ENCODE measurements at regions not wholly inside any gene's neighbourhood (a gene's known extent, or its start where the extent isn't known, plus 50 kb on each side); places are given as distances from the start of the nearest gene placed in this dataset.

GRCh38 chr16:79348521-79349306 is 251.8 kb downstream of the MAF start:
- Mint-ChIP-seq H3K4me1 (no peaks in the 10 kb centered on the region), H3K4me3 (no peak overlapping the region), H3K9me3 (no peaks in the 10 kb centered on the region), H3K36me3 (no peaks in the 10 kb centered on the region), H3K27me3 (peaks cover 2% of the 10 kb centered on the region), H3K27ac (no peak overlapping the region)

- Mint-ChIP-seq H3K9me3 (peaks cover 0 to 2% (median 0%) of the 10 kb centered on the region in 3 donors), H3K4me3 (no peak overlapping the region), H3K27me3 (peaks cover 2% of the 10 kb centered on the region), H3K36me3 (no peaks in the 10 kb centered on the region), H3K4me1 (no peaks in the 10 kb centered on the region), H3K27ac (no peak overlapping the region)
These were observed 253.3 kb downstream of the MAF start for GRCh38 chr16:79347277-79347676.

- Mint-ChIP-seq H3K27ac (no peak overlapping the region), H3K9me3 (peaks cover 0 to 6% (median 3%) of the 10 kb centered on the region in 3 donors), H3K4me3 (no peak overlapping the region), H3K4me1 (peaks cover 0 to 2% (median 0%) of the 10 kb centered on the region in 3 donors), H3K27me3 (peaks cover 3% of the 10 kb centered on the region), H3K36me3 (no peaks in the 10 kb centered on the region)
These were observed 260.7 kb downstream of the MAF start for GRCh38 chr16:79339863-79340262.

- H3K9me3 Mint-ChIP-seq, result peaks cover 0 to 6% (median 3%) of the 10 kb centered on the region in 3 donors
- H3K36me3 Mint-ChIP-seq, result no peaks in the 10 kb centered on the region
- H3K4me1 Mint-ChIP-seq, result peaks cover 0 to 2% (median 0%) of the 10 kb centered on the region in 3 donors
- H3K27ac Mint-ChIP-seq, result no peak overlapping the region
- H3K27me3 Mint-ChIP-seq, result peaks cover 6% of the 10 kb centered on the region
- H3K4me3 Mint-ChIP-seq, result no peak overlapping the region
These were observed 262.6 kb downstream of the MAF start for GRCh38 chr16:79337906-79338305.

GRCh38 chr16:79336437-79337229 is 263.9 kb downstream of the MAF start:
- Mint-ChIP-seq H3K9me3 (peaks cover 0 to 3% (median 3%) of the 10 kb centered on the region in 3 donors), H3K4me1 (peaks cover 0 to 2% (median 0%) of the 10 kb centered on the region in 3 donors), H3K36me3 (no peaks in the 10 kb centered on the region), H3K4me3 (no peak overlapping the region), H3K27ac (no peak overlapping the region), H3K27me3 (peaks cover 8% of the 10 kb centered on the region)

- H3K27ac Mint-ChIP-seq, result no peak overlapping the region
- peaks cover 0 to 3% (median under 1%) of the 10 kb centered on the region in 3 donors for H3K9me3 Mint-ChIP-seq
- no peak overlapping the region for H3K4me3 Mint-ChIP-seq
- no peaks in the 10 kb centered on the region for H3K36me3 Mint-ChIP-seq
- H3K27me3 Mint-ChIP-seq, result peaks cover 8% of the 10 kb centered on the region
- H3K4me1 Mint-ChIP-seq, result peaks cover under 1 to 6% (median 5%) of the 10 kb centered on the region in 3 donors
These were observed 266.4 kb downstream of the MAF start for GRCh38 chr16:79334127-79334526.

GRCh38 chr16:79331066-79331465 is 269.5 kb downstream of the MAF start:
- H3K4me3 Mint-ChIP-seq, result no peak overlapping the region
- H3K36me3 Mint-ChIP-seq, result no peaks in the 10 kb centered on the region
- peaks cover 3 to 10% (median 4%) of the 10 kb centered on the region in 3 donors for H3K4me1 Mint-ChIP-seq
- peaks cover 13% of the 10 kb centered on the region for H3K27me3 Mint-ChIP-seq
- no peaks in the 10 kb centered on the region for H3K9me3 Mint-ChIP-seq
- H3K27ac Mint-ChIP-seq, result no peak overlapping the region

- Mint-ChIP-seq H3K4me3 (no peak overlapping the region), H3K36me3 (no peaks in the 10 kb centered on the region), H3K27me3 (peaks cover 13% of the 10 kb centered on the region), H3K9me3 (no peaks in the 10 kb centered on the region), H3K4me1 (peaks cover 3 to 10% (median 4%) of the 10 kb centered on the region in 3 donors), H3K27ac (no peak overlapping the region)
These were observed 270.6 kb downstream of the MAF start for GRCh38 chr16:79329967-79330366.

- peaks cover 13% of the 10 kb centered on the region for H3K27me3 Mint-ChIP-seq
- H3K9me3 Mint-ChIP-seq, result no peaks in the 10 kb centered on the region
- H3K27ac Mint-ChIP-seq, result no peak overlapping the region
- peaks cover 3 to 10% (median 4%) of the 10 kb centered on the region in 3 donors for H3K4me1 Mint-ChIP-seq
- H3K36me3 Mint-ChIP-seq, result no peaks in the 10 kb centered on the region
- H3K4me3 Mint-ChIP-seq, result peak overlapping the region in 1 of 4 donors; percentile 30
These were observed 271.4 kb downstream of the MAF start for GRCh38 chr16:79329166-79329521.

GRCh38 chr16:79328402-79329165 is 272.0 kb downstream of the MAF start:
- Mint-ChIP-seq H3K4me1 (peaks cover 3 to 10% (median 4%) of the 10 kb centered on the region in 3 donors), H3K36me3 (no peaks in the 10 kb centered on the region), H3K9me3 (no peaks in the 10 kb centered on the region), H3K27ac (no peak overlapping the region), H3K4me3 (peak overlapping the region in 1 of 4 donors; percentile 30), H3K27me3 (peaks cover 13% of the 10 kb centered on the region)

- H3K27me3 Mint-ChIP-seq, result peaks cover 15% of the 10 kb centered on the region
- no peaks in the 10 kb centered on the region for H3K9me3 Mint-ChIP-seq
- no peak overlapping the region for H3K27ac Mint-ChIP-seq
- no peak overlapping the region for H3K4me3 Mint-ChIP-seq
- H3K36me3 Mint-ChIP-seq, result no peaks in the 10 kb centered on the region
- peaks cover 3 to 10% (median 4%) of the 10 kb centered on the region in 3 donors for H3K4me1 Mint-ChIP-seq
These were observed 272.7 kb downstream of the MAF start for GRCh38 chr16:79327836-79328235.

GRCh38 chr16:79326549-79326948 is 274.0 kb downstream of the MAF start:
- Mint-ChIP-seq H3K9me3 (no peaks in the 10 kb centered on the region), H3K36me3 (no peaks in the 10 kb centered on the region), H3K4me1 (peaks cover 3 to 10% (median 4%) of the 10 kb centered on the region in 3 donors), H3K27me3 (peaks cover 16% of the 10 kb centered on the region), H3K4me3 (no peak overlapping the region), H3K27ac (no peak overlapping the region)

- Mint-ChIP-seq H3K27me3 (peaks cover 14% of the 10 kb centered on the region), H3K4me3 (no peak overlapping the region), H3K36me3 (no peaks in the 10 kb centered on the region), H3K9me3 (no peaks in the 10 kb centered on the region), H3K27ac (no peak overlapping the region), H3K4me1 (peaks cover 3 to 10% (median 4%) of the 10 kb centered on the region in 3 donors)
These were observed 275.2 kb downstream of the MAF start for GRCh38 chr16:79325226-79325945.

- no peaks in the 10 kb centered on the region for H3K36me3 Mint-ChIP-seq
- H3K4me1 Mint-ChIP-seq, result peaks cover 1 to 5% (median 2%) of the 10 kb centered on the region in 3 donors
- H3K27ac Mint-ChIP-seq, result no peak overlapping the region
- H3K4me3 Mint-ChIP-seq, result no peak overlapping the region
- no peaks in the 10 kb centered on the region for H3K9me3 Mint-ChIP-seq
- peaks cover 21% of the 10 kb centered on the region for H3K27me3 Mint-ChIP-seq
These were observed 279.6 kb downstream of the MAF start for GRCh38 chr16:79320956-79321355.

All from IgD-negative memory B cell (primary cell).